ENCODE measurements at regions not wholly inside any gene's neighbourhood (a gene's known extent, or its start where the extent isn't known, plus 50 kb on each side); places are given as distances from the start of the nearest gene placed in this dataset.
"Not testable (repeated sequence)": the region's sequence is repeated elsewhere in the genome, so short reads cannot be mapped to it uniquely, and the experiment has no call there.

GRCh38 chr2:82411071-82411470, 2048.0 kb downstream of the SUCLG1 start:
- no peak for DNase-seq

DNA sequence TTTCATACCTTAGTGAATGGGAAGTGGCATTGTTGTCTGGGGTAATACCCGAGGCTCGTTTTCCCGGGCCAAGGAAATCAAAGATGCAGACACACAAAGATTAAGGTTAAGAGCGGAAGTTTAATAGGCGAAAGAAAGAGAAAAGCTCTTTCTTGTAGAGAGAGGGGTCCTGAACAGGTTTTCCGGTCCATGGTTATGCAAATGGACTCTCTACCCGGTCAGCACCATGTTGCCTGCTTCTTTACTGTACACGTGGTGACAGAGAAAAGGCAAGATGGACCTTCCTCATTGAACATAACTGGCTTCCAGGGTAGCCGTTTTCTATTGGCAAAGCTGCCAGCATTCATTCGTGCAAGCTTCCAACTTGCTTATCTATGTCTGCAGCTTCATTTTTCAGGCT, 2063.5 kb downstream of the SUCLG1 start:
- no peak for DNase-seq

GRCh38 chr2:82391386-82391785, 2067.7 kb downstream of the SUCLG1 start:
- DNase-seq: no peak

- no peak for DNase-seq
Measured at GRCh38 chr2:82355622-82356021, 2051.1 kb upstream of the LRRTM1 start.

GRCh38 chr2:82345910-82346309, 2041.4 kb upstream of the LRRTM1 start:
- DNase-seq: no peak

DNA sequence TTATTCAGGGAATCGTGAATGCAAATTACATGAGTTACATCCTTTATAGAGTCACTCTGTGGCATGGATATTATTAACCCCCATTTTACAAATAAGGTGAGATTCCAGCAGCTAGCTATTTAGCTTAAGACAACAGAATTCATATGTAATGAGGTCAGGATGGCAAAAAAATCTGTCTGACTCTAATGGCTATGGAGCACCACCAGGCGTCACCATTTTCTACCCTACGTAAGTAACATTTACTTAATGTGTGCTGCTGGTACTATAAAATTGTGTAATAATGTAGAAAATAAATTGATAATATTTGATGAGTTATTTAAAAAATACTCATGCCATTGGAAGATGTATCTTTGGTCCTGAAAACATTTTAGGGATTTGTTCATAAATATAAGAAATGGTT, 2040.1 kb upstream of the LRRTM1 start:
- no peak for DNase-seq

DNA sequence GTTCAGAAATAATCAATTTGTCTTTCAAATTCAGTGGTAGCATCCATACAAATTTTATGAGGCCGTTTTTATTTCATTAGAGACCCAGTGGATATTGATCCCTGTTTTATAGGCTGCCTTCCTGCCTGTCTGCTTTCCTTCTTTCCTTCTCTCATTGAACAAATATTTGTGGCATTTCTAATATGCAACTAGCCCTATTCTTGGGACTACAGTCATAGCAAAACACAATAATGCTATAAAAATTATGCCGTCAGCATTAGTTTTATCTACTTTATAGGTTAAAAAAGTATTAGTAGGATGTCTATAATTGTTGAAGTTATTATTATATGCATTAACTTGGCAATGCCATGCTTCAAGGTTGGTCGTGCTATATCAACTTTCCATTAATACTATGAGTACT, 2037.8 kb upstream of the LRRTM1 start:
- DNase-seq: no peak

DNA sequence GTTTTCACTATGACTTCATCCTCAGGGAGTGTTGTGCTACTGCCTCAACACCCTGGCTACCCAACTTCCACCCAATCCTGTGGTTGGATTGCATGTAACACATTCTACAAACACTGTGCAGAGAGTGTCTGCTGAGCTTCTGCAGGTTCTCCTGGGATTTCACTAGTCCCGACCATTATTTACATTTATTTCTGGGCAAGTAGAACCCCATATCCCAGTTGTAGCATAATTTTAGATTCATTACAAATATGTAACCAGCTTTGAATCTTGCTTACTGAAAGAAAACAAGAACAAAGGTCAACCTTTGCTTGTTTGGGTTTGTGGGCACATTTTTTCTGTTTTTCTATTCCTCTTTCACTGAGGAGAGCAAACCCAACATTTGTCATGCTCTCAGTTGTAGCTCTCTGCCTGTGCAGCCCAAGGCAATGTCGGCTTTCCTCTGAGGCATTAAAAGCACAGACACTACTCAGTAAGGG, 2036.1 kb upstream of the LRRTM1 start:
- DNase-seq: no peak

DNA sequence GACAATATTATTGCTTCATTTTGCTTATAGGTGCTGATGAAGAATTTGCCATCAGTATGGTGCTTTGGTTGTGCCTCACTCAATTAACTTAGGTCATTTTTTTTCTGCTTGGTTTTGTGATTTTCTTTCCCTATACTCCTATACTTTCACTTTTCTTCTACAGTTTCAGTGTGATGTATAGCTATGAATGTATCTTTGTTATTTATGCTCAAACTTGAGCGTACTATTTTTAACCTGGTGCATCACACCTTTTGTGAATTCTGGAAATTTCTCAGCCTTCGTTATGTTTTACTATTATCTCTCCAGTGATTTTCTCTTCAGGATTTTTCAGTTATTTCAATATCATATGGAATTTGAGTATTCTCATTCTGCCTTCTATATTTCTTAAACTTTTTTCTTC, 2035.3 kb upstream of the LRRTM1 start:
- DNase-seq: no peak

GRCh38 chr2:82333697-82334096, 2029.1 kb upstream of the LRRTM1 start:
- DNase-seq: no peak

GRCh38 chr2:82330155-82330554, 2025.6 kb upstream of the LRRTM1 start:
- DNase-seq: no peak

GRCh38 chr2:82326180-82326767, 2021.7 kb upstream of the LRRTM1 start:
- not testable (repeated sequence) for DNase-seq

DNA sequence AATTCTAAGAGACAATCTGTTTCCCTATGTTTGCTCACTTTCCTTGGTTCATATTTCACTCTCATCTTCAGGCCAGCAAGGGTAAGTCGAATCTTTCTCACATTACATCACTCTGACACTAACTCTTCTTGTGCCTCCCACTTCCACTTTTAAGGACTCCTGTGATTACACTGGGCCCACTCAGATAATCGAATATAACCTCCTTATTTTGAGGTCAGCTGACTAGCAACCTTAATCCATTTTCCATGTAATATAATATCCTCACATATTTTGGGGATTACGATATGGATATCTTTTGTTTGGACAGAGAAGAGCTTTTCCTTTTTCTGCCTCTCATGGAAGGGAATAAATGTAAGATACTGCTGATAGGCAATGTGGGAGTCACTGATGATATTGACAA, 2015.7 kb upstream of the LRRTM1 start:
- DNase-seq: no peak

- no peak for DNase-seq
Measured at GRCh38 chr2:82317012-82317411, 2012.5 kb upstream of the LRRTM1 start.

- DNase-seq: no peak
Measured at GRCh38 chr2:82316586-82316985, 2012.0 kb upstream of the LRRTM1 start.

DNA sequence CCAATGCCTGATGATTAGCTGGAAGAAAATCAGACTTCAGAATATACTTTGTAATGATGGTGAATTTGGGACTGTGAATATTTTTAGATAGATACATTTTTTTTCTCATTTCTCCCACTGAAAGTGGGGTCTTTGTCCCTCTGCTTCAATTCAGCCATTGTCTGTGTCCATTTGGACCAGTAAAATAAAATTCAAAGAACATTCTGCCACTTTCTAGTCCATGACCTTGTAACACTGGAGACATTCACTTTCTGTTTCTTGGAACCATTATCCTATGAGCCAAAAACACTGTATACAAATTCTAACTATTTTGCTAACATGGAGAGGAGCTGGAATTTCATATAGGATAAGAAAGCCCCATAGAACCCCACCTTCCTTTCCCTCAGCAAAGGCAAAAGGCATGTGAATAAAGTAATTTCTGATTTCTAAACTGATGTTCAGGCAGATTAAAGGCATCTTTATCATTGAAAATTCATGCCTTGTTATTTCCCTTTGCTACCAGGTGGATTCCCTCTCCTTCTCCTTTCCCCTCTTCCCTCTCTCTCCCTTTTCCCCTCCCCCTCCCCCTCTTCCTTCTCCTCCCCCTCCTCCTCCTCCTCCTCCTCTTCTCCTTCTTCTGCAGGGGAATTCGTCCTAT, 2010.4 kb upstream of the LRRTM1 start:
- no peak for DNase-seq

- no peak for DNase-seq
Measured at GRCh38 chr2:82307511-82307910, 2003.0 kb upstream of the LRRTM1 start.

DNA sequence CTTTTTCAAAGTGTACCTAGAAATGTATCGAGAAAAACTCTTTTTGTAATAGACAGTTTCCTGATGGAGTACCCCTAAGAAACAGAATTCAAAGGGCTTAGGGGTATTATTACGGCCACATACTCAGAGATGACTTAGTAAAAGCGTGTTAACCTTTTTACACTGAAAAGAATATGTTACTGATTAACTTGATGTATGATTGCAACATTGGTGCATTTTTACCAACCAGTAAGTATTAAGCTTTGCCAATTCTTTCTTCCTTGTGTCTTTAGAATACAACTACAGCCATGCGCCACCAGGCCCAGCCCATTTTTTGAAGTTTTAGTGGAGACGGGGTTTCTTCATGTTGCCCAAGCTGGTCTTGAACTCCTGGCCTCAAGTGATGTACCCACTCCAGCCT, 1997.0 kb upstream of the LRRTM1 start:
- no peak for DNase-seq

DNA sequence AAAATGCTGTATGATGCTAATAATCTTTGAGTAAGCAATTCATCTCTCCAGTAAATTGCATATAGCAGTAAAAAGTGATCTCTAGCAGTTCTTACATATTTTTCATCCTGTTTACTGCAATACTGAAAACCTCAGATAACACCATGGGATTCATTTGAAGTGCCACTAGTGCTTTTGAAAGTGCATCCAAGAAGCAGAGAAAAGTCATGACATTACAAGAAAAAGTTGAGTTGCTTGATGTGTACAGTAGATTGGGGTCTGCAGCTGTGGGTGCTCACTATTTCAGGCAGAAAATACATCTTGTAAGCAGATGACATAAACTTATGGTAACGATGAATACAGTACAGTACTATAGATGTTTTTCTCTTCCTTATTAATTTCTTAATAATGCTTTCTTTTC, 1984.9 kb upstream of the LRRTM1 start:
- DNase-seq: no peak

DNA sequence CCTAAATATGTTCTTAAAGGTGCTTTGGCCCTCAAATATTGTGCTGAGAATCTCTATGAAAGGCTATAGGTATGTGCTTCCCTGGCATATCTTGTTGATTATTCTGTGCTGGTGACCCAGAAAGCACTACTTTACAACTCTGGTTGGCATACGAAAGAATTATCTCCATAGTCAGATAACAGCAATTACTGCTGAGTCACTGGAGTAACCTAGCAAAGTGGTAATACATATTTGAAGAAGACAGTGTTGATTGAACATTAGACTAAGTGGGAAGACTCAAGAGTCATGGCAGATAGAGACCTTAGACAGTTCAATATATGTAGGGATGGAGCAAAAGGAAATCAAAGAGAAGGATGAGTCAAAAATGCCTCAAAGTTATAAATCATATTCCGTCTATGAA, 1978.5 kb upstream of the LRRTM1 start:
- DNase-seq: no peak

- no peak for DNase-seq
Measured at GRCh38 chr2:82282111-82282882, 1977.7 kb upstream of the LRRTM1 start.

DNA sequence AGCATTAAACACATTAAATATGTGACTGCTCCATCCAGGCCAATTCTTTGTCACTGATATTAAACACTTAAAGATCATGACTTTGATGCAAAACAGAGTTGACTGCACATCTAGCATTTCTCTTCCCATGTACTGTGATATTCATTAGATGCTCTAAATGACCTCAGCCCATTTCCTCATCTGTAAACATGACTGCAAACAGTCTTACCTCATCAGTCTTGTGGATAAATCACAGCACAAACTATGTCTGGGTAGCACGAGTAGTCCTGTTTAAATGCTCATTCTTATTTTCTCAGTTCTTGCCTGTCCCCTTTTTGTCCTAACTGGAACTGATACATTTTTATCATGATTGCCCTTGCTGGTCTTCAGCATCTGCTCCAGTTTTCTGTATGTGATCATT, 1974.8 kb upstream of the LRRTM1 start:
- DNase-seq: no peak

GRCh38 chr2:82278416-82278815, 1973.9 kb upstream of the LRRTM1 start:
- no peak for DNase-seq

DNA sequence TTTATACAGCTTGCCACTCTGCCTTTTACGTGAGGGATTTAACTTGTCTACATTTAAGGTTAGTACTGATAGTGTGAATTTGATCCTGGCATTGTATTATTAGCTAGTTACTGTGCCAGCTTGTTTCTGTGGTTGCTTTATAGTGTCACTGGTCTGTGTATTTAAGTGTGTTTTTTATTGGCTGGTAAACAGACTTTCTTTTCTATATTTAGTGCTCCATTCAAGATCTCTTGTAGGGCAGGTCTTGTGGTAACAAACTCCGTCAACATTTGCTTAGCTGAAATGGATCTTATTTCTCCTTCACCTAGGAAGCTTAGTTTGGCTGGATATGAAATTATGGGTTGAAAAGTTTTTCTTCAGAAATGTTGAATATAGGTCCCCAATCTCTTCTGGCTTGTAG, 1971.0 kb upstream of the LRRTM1 start:
- no peak for DNase-seq

Data from T-helper 2 cell (primary cell).